ENCODE measurements at regions not wholly inside any gene's neighbourhood (a gene's known extent, or its start where the extent isn't known, plus 50 kb on each side); places are given as distances from the start of the nearest gene placed in this dataset.

- TF ChIP-seq GLIS3 (CRISPR knock-in tag; IDR thresholded peaks at IDR 0.05) (no peak), RARB (CRISPR knock-in tag; IDR thresholded peaks at IDR 0.05) (no peak), ISL1 (CRISPR knock-in tag; IDR thresholded peaks at IDR 0.05) (no peak), ZNF70 (CRISPR knock-in tag; IDR thresholded peaks at IDR 0.05) (0 out of 2 replicates have a peak, but pooled peaks have one; percentile 16), ZC3H10 (CRISPR knock-in tag; IDR thresholded peaks at IDR 0.05) (no peak), PATZ1 (CRISPR knock-in tag; IDR thresholded peaks at IDR 0.05; ENCODE audit: borderline replicate concordance) (no peak), ZFP30 (CRISPR knock-in tag; IDR thresholded peaks at IDR 0.05) (no peak), TCF4 (CRISPR knock-in tag; IDR thresholded peaks at IDR 0.05; ENCODE audit: borderline replicate concordance) (peak; percentile 92), ARNTL (CRISPR knock-in tag; IDR thresholded peaks at IDR 0.05; ENCODE audit: borderline replicate concordance, low read depth) (no peak)
These were observed 546.8 kb downstream of the ETS1 start for GRCh38 chr11:128040603-128041002.
